ENCODE measurements at regions not wholly inside any gene's neighbourhood (a gene's known extent, or its start where the extent isn't known, plus 50 kb on each side); places are given as distances from the start of the nearest gene placed in this dataset.

DNA sequence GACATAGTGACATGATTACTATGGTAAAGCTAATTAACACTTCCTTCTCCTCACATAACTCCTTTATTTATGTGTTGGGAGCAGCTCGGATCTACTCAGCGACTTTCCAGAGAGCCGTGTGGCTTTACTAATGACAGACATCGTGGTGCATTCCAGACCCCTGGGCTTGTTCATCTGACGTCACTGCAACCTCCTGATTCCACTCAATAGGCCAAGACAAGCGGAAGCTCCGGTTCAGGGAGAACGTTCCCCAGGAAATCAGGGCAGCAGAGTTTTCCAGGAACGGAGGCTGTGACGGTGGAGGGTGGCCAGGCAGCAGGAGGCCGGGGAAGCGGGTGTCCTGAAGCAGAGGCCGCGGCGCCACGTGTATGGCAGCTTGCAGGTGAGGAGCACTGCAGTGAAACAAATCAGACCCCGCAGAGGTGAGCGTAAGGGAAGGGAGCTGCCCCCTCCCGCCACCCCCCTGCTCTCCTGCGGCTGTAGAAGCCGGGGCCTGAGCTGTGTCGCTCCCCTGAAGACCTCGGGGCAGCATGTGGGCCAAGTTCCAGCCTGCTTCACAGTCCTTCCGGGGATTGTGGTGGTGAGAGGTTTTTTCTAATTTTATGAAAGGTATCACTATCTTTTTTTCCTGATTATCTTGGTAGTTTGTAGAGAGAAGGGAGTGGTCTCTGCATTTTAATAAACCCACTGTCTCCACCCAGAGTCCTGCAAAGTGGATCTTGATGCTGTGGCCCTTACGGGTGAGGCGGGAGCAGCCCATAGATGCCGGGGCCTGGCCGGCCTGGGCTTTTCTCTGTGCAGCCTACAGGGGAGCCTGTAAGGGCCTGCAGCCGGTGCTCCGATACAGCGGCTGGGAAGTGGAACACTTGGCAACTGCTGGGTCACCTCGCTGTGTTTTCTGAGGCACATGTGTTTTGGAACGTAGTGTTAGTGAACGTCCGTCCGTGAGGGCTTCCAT, 220.4 kb upstream of the IRX4 start:
- ChIA-PET CTCF (no interaction called here), POLR2A (no interaction called here)
- DNase-seq (ENCODE audit: low read depth) = no peak
- TF ChIP-seq, protein P1, sequence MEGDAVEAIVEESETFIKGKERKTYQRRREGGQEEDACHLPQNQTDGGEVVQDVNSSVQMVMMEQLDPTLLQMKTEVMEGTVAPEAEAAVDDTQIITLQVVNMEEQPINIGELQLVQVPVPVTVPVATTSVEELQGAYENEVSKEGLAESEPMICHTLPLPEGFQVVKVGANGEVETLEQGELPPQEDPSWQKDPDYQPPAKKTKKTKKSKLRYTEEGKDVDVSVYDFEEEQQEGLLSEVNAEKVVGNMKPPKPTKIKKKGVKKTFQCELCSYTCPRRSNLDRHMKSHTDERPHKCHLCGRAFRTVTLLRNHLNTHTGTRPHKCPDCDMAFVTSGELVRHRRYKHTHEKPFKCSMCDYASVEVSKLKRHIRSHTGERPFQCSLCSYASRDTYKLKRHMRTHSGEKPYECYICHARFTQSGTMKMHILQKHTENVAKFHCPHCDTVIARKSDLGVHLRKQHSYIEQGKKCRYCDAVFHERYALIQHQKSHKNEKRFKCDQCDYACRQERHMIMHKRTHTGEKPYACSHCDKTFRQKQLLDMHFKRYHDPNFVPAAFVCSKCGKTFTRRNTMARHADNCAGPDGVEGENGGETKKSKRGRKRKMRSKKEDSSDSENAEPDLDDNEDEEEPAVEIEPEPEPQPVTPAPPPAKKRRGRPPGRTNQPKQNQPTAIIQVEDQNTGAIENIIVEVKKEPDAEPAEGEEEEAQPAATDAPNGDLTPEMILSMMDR (IDR thresholded peaks at IDR 0.05; ENCODE audit: insufficient read depth, low read depth, low read length) = no peak
- Histone ChIP-seq H3K4me3 (ENCODE audit: low read depth, low read length) (no peak overlapping the region), H3K36me3 (ENCODE audit: control insufficient read depth, insufficient read depth, low read length) (no peaks in the 10 kb centered on the region), H3K27me3 (ENCODE audit: control insufficient read depth, insufficient read depth, low read length) (no peaks in the 10 kb centered on the region)

DNA sequence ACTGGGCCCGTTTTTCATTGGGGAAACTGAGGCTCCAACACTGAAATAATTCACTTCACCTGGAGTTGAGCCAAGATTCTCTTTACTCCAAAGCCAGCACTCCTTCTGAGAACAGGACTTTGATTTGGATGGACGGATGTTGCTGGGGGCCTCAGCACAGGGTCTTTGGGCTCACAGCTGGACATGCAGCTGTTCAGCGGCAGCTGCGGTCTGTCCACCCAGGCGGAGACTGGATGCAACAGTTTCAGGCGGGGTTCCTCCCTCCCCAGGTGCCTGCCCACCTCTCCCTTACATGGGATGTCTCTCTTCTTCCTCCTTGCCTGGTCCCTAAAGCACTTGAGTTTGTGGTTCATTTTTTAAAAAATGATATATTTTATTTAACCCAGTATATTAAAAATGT, 219.0 kb upstream of the IRX4 start:
- ChIA-PET POLR2A (no interaction called here), CTCF (no interaction called here)
- Histone ChIP-seq H3K36me3 (ENCODE audit: control insufficient read depth, insufficient read depth, low read length) (no peaks in the 10 kb centered on the region), H3K27me3 (ENCODE audit: control insufficient read depth, insufficient read depth, low read length) (no peaks in the 10 kb centered on the region), H3K4me3 (ENCODE audit: low read depth, low read length) (no peak overlapping the region)
- DNase-seq (ENCODE audit: low read depth) = no peak
- TF ChIP-seq, protein P1 (IDR thresholded peaks at IDR 0.05; ENCODE audit: insufficient read depth, low read depth, low read length) = no peak

GRCh38 chr5:2096887-2097505, 214.3 kb upstream of the IRX4 start:
- TF ChIP-seq, protein P1 (IDR thresholded peaks at IDR 0.05; ENCODE audit: insufficient read depth, low read depth, low read length) = no peak
- Histone ChIP-seq H3K36me3 (ENCODE audit: control insufficient read depth, insufficient read depth, low read length) (no peaks in the 10 kb centered on the region), H3K4me3 (ENCODE audit: low read depth, low read length) (no peak overlapping the region), H3K27me3 (ENCODE audit: control insufficient read depth, insufficient read depth, low read length) (no peaks in the 10 kb centered on the region)
- no peak for DNase-seq (ENCODE audit: low read depth)
- CTCF ChIA-PET = no interaction called here
- POLR2A ChIA-PET = no interaction called here

DNA sequence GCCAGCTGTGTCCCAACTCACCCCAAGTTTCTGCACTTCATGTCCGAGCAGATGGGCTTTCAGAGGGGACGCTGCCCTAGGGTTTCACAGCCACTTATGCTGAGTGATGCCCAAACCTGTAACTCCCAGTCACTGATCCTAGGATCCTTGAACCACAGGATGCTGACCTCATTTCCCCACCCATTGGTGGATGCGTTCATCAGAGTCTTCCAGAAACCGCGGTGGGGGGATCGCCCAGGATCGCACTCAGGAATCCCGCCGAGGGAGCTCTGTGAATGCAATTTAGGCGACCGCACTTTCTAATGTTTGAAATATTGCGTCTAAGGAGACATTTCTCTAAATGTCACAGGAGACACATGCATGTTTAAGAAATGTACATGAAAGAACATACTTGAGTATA, 212.3 kb upstream of the IRX4 start:
- TF ChIP-seq, protein P1 (IDR thresholded peaks at IDR 0.05; ENCODE audit: insufficient read depth, low read depth, low read length) = no peak
- no peak overlapping the region for H3K4me3 ChIP-seq (ENCODE audit: low read depth, low read length)
- DNase-seq (ENCODE audit: low read depth) = no peak
- POLR2A ChIA-PET = no interaction called here
- H3K36me3 ChIP-seq (ENCODE audit: control insufficient read depth, insufficient read depth, low read length) = no peaks in the 10 kb centered on the region
- H3K27me3 ChIP-seq (ENCODE audit: control insufficient read depth, insufficient read depth, low read length) = no peaks in the 10 kb centered on the region
- CTCF ChIA-PET = no interaction called here

DNA sequence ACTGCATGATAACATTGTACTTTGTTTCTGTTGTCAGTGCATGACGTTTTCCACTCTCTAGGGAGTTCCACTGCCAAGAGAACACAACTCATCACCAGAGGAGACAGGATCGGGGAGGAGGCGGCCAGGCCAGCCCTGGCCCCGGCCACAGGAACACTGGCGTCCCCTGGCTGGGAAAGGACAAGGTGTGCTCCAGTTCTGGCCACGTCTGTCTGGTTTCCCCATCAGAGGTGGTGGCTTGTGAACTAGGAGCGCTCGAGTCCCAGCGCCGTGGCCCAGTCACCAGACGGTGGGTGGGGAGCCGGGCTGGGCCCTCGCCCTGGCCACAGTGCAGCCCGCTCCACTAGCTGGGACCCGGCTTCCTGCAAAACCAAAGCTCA, 211.9 kb upstream of the IRX4 start:
- no peaks in the 10 kb centered on the region for H3K27me3 ChIP-seq (ENCODE audit: control insufficient read depth, insufficient read depth, low read length)
- no peaks in the 10 kb centered on the region for H3K36me3 ChIP-seq (ENCODE audit: control insufficient read depth, insufficient read depth, low read length)
- no peak for DNase-seq (ENCODE audit: low read depth)
- ChIA-PET POLR2A (no interaction called here), CTCF (no interaction called here)
- TF ChIP-seq, protein P1 (IDR thresholded peaks at IDR 0.05; ENCODE audit: insufficient read depth, low read depth, low read length) = no peak
- H3K4me3 ChIP-seq (ENCODE audit: low read depth, low read length) = no peak overlapping the region

All from BJ (cell line).